T-helper 1 cell (primary cell): ENCODE measurements at regions not wholly inside any gene's neighbourhood (a gene's known extent, or its start where the extent isn't known, plus 50 kb on each side); places are given as distances from the start of the nearest gene placed in this dataset.

Experiments
- DNase-seq, 5 donors: peaks; one replicate each; pipeline ENCODE4 v3.0.0-alpha.2; 2012 to 2020

GRCh38 chr2:58871469-58872142, 630.5 kb upstream of the FANCL start:
- no peak for DNase-seq

DNA sequence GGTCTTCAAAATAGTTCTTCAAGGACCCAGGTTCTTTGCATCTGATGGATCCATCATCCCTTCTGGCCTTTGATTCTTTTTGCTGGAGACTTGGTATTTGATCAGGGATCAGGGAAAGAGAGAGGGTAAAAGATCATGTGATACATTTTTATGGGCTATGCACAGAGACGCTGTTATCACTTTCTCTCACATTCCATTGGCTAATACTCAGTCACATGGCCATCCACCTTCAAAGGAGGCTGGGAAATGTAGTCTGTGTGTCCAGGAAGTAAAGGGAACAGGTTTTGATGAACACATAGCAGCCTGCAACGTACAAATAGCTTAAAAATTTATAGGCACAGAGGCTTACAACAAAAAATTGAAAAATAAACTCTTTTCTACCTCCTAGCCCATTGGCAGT, 629.6 kb upstream of the FANCL start:
- no peak for DNase-seq

- no peak for DNase-seq
These were observed 625.8 kb upstream of the FANCL start for GRCh38 chr2:58866946-58867345.

DNA sequence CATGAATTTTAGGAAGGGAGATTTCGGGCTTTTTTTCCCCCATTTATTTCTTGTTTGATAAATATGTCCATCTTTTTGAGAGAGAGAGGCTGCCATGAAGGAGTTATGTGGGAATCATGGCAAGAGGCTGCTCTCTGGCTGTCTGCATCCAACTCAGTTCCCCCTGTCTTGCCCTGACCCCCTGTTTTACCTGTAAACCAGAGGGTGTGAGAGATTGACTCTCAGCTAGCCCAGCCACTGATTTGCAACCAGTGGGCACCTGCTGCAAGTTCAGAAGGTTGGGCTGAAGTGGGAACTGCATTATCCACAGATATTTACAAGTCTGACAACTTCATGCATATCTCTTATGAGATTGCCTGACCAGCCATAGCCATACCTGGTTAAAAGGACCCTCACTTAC, 625.4 kb upstream of the FANCL start:
- no peak for DNase-seq

- DNase-seq = peak in 1 of 5 donors; percentile 1
These were observed 624.9 kb upstream of the FANCL start for GRCh38 chr2:58866040-58866439.

- DNase-seq = no peak
These were observed 624.3 kb upstream of the FANCL start for GRCh38 chr2:58865436-58865835.

DNA sequence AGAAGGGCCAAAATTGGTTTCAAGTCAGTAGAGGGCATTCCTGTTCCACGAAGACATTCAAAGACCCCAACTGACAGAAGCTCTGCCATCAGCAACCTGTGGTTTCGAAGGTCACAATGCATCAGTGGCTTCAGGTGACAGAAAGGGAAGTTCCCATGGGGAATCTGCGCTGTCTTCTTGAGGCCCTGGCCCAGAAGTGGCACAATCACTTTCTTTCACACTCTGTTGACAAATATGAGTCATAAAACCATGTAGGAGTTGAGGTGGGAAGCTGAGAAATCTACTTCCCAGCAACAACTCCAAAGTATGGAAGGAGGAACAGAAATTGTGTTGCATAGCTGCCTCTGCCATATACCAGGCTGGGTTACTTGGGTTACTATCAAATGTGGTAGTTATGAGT, 621.1 kb upstream of the FANCL start:
- DNase-seq = no peak

- no peak for DNase-seq
These were observed 619.5 kb upstream of the FANCL start for GRCh38 chr2:58860586-58860985.

DNA sequence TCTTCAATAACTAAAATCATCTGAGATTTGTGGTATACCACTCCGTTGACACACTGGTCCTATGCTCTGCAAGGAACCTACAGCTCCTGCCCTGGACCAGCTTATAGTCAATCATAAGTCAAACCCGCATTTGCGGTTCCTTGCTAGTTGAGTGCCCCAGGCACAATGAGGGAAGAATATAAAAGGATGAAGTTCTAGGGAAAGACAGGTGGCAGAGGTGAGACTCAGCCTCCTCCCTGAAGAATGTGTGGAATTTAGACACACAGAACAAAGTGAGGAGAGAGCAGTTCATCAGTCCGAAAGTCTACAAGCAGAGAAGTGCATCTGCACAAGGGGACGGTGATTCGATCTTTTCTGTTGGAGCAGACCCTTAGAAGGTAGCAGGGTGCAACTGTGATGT, 615.0 kb upstream of the FANCL start:
- no peak for DNase-seq

GRCh38 chr2:58853420-58853819, 612.3 kb upstream of the FANCL start:
- DNase-seq = no peak

GRCh38 chr2:58852905-58853304, 611.8 kb upstream of the FANCL start:
- no peak for DNase-seq

- no peak for DNase-seq
These were observed 611.1 kb upstream of the FANCL start for GRCh38 chr2:58852243-58852642.

GRCh38 chr2:58851598-58851997, 610.5 kb upstream of the FANCL start:
- no peak for DNase-seq

DNA sequence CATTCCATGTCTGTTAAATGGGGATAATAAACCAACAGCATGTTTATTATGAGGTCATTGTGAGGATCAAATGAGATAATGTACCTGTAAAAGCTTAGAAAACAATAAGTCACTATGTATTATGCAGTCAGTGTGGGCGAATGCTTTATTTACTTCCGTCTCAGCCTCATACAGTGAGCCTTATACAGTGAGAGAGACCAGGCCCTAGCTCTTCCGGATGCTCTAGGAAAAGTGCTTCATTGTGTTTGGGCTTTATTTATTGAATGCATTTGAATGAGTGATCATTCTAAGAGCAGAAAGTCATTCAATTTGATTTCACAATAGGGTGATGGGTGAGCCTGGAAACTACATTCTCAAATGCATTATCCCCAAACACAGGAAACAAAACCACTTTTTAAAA, 603.9 kb upstream of the FANCL start:
- no peak for DNase-seq

DNA sequence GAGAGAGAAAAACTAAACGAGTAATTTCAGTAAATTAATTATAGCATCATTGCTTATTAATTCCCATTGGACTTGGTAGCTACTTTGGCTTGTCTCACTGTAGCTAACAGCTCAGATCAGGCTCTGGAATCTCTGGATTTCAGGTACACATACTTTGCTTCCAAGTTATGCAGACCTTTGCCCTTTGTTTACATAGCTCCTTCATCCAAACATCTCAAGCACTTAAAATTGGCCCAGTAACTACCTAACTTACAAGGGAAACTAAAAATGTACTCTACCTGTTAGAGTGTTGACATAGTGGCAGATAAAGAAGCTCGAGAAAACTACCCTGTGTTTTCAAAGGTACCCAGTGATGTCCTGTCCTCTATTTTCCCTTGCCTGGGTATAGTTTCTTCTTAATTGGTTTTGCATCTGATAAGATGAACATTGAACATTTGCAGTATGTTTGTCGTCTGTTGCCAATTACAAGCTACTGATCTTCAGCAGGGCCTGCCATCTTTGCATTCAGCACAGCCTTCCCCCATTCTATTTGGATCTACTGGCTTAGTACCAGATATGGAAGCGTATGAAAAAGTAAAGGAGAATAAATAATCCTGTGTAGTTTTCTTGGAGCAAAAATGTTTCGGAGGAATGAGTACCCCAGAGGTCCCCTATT, 601.5 kb upstream of the FANCL start:
- no peak for DNase-seq

DNA sequence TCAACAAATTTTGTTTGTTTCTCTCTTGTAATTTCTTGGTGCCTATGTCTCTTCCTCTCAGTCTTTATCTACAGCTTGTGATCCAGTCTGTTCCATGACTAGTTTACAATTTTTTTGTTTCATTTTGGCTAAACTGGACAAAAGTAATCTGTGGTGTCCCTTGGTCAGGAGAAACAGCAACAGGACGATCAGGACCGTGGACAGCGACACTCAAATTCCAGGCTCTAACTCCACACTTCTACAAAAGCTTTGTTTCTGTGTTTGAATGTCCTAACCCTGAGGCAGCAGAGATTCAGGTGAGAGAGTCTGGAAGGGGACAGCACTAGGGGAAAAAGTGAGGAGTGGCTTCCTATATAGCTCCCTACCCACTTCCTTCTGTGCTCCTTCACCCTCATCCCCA, 593.3 kb upstream of the FANCL start:
- DNase-seq = no peak

- no peak for DNase-seq
These were observed 585.7 kb upstream of the FANCL start for GRCh38 chr2:58826795-58827194.

- no peak for DNase-seq
These were observed 571.7 kb upstream of the FANCL start for GRCh38 chr2:58812771-58813344.

GRCh38 chr2:58805126-58805525, 564.0 kb upstream of the FANCL start:
- no peak for DNase-seq

- DNase-seq = no peak
These were observed 562.1 kb upstream of the FANCL start for GRCh38 chr2:58803192-58803591.

DNA sequence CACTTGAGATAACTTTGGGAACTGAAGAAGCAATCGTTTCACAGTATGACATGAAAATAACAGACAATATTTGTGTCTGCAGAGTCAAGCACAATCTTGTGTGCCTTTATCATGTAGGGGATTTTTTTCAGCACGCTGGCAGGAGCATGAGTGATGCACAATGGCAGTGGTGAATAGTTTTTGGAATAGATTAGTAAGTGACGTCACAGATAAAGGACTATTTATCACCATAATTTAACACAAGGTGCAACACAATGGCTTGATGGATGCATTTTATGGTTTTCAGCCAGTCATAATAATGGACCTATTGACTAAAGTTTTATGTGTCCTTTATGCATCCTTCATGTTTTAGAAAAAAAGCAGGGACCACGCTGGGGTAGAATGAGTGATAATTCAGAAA, 559.8 kb upstream of the FANCL start:
- DNase-seq = no peak

DNA sequence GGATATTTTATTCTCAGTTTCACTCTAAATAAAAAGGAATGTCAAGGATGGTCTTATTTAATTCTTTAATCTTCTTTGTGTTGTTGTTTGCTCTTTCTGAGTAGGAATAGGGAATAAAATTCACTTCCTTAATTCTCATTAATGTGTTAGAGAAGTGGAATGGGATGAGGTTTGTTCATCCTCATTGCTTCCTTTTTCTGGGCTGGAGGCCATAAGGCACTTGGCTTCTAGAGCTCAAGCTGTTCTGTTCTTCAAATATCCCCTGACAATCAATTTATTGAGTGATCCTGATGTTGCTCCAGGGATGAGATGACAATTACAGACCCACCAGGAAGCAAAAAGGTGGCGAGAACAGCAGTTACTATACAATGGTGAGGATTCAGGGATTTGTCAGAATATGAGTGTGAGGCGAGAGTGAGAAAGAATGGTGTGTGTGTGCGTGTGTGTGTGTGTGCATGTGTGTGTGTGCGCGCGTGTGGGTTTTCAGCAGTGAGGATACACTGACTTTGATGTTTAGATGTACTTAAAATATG, 557.6 kb upstream of the FANCL start:
- no peak for DNase-seq

- no peak for DNase-seq
These were observed 555.2 kb upstream of the FANCL start for GRCh38 chr2:58796239-58796910.

DNA sequence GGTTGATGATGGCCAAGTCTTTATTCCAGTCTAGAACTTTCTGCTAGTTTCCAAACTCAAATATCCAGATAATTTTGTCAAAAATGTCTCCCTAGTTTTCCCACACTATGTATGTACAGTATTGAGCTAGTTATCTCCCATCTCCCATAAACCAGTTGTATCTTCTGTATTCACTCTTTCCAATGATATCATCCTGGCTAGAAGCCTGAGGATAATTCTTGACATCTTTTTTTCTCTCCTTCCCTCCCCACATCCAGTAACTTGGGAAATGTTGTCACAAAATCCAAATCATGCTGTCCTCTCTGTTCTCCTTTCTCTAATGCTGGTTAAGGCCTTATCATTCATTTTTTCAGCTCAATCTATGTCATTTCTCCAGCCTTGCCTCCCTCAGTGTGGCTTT, 553.8 kb upstream of the FANCL start:
- no peak for DNase-seq
